ENCODE measurements at regions not wholly inside any gene's neighbourhood (a gene's known extent, or its start where the extent isn't known, plus 50 kb on each side); places are given as distances from the start of the nearest gene placed in this dataset.

DNA sequence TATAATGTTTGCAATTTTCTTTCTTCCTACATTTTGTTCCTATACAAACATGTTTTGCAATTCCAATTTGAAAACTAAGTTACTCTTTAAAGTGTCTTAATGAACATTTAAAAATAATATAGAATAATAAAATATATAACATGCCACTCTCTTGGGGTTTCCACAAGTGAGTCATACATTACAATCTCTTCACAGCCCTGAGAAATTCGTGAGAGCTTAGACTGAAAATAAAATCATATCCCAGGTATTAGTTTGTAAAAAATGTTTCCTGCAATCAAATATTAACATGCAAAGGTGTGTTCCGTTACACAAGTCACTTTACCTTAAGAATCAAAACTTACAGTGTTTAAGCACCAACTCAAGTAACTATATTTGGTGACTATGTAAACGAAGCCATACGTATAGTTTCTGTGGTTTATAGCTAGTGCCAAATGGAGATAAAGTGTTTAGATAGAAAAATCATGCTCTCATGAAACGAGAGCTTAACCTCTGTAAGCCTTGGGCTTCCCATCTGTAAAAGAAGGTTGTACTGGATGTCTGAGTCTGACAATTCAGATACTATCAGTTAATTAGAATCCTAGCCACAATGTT is 253.6 kb upstream of the ANO3 start:
- Mint-ChIP-seq H3K36me3 (ENCODE audit: low read depth) (no peaks in the 10 kb centered on the region), H3K4me3 (no peak overlapping the region), H3K27me3 (ENCODE audit: low read depth) (no peaks in the 10 kb centered on the region), H3K9me3 (ENCODE audit: insufficient read depth) (no peaks in the 10 kb centered on the region), H3K4me1 (ENCODE audit: low read depth) (no peaks in the 10 kb centered on the region), H3K27ac (no peak overlapping the region)
- CTCF ChIA-PET: no interaction called here
- DNase-seq (no peak), ATAC-seq (no peak)
- POLR2A ChIA-PET: no interaction called here

DNA sequence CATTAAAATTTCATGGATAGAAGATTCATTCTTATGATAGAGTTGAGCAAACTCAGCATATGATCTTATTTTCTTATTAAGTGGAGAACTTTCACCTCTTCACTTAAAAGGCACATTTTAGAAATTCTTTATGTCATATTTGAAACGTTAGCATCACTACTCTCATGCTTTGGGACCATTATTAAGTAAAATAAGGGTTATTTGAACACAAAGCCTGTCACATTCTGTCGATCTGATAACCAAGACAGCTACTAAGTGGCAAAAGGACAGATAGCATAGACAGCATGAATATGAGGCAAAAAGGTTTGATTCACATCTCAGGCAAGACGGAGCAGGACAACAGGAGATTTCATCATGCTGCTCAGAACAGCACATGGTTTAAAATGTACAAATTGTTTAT is 247.6 kb upstream of the ANO3 start:
- Mint-ChIP-seq H3K4me1 (ENCODE audit: low read depth) (no peaks in the 10 kb centered on the region), H3K27me3 (ENCODE audit: low read depth) (no peaks in the 10 kb centered on the region), H3K36me3 (ENCODE audit: low read depth) (no peaks in the 10 kb centered on the region), H3K9me3 (ENCODE audit: insufficient read depth) (no peaks in the 10 kb centered on the region), H3K4me3 (no peak overlapping the region), H3K27ac (no peak overlapping the region)
- ATAC-seq (no peak), DNase-seq (no peak)
- CTCF ChIA-PET: no interaction called here
- POLR2A ChIA-PET: no interaction called here

GRCh38 chr11:26086028-26086427 is 245.9 kb upstream of the ANO3 start:
- no peak for ATAC-seq
- no peaks in the 10 kb centered on the region for H3K36me3 Mint-ChIP-seq (ENCODE audit: low read depth)
- no peak overlapping the region for H3K4me3 Mint-ChIP-seq
- no peaks in the 10 kb centered on the region for H3K4me1 Mint-ChIP-seq (ENCODE audit: low read depth)
- no peak for DNase-seq
- no peaks in the 10 kb centered on the region for H3K27me3 Mint-ChIP-seq (ENCODE audit: low read depth)
- ChIA-PET POLR2A (no interaction called here), CTCF (no interaction called here)
- no peak overlapping the region for H3K27ac Mint-ChIP-seq
- H3K9me3 Mint-ChIP-seq (ENCODE audit: insufficient read depth): no peaks in the 10 kb centered on the region

- H3K36me3 Mint-ChIP-seq (ENCODE audit: low read depth): no peaks in the 10 kb centered on the region
These were observed 244.6 kb upstream of the ANO3 start for GRCh38 chr11:26087120-26087935.

DNA sequence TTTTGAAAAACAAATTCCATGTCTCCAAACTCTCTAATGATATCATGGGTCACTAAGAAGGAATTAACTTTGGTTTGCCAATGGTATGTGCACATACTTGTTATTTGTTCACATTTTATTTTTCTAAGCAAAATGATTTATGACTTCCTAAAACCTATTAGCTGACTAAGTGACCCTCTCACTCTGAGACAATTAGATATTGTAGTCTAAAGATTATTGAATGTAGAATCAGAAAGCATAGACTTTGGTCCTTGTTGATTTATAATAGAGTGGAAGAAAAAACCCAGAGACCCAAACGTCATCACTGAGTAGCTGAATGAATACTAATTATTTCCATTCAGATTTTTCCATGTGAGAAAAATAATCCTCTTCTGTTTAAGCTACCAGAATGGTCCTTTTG is 243.5 kb upstream of the ANO3 start:
- DNase-seq (no peak), ATAC-seq (no peak)
- POLR2A ChIA-PET: no interaction called here
- no peak overlapping the region for H3K4me3 Mint-ChIP-seq
- H3K9me3 Mint-ChIP-seq (ENCODE audit: insufficient read depth): peaks cover 7% of the 10 kb centered on the region
- no peaks in the 10 kb centered on the region for H3K4me1 Mint-ChIP-seq (ENCODE audit: low read depth)
- CTCF ChIA-PET: no interaction called here
- H3K27ac Mint-ChIP-seq: no peak overlapping the region
- no peaks in the 10 kb centered on the region for H3K27me3 Mint-ChIP-seq (ENCODE audit: low read depth)
- no peaks in the 10 kb centered on the region for H3K36me3 Mint-ChIP-seq (ENCODE audit: low read depth)

More at GRCh38 chr11:26087120-26087935, 244.6 kb upstream of the ANO3 start:
- no peak overlapping the region for H3K27ac Mint-ChIP-seq
- ATAC-seq (no peak), DNase-seq (no peak)
- peaks cover 7% of the 10 kb centered on the region for H3K9me3 Mint-ChIP-seq (ENCODE audit: insufficient read depth)
- no peak overlapping the region for H3K4me3 Mint-ChIP-seq
- no peaks in the 10 kb centered on the region for H3K27me3 Mint-ChIP-seq (ENCODE audit: low read depth)
- ChIA-PET CTCF (no interaction called here), POLR2A (no interaction called here)
- no peaks in the 10 kb centered on the region for H3K4me1 Mint-ChIP-seq (ENCODE audit: low read depth)

- peaks cover 7% of the 10 kb centered on the region for H3K9me3 Mint-ChIP-seq (ENCODE audit: insufficient read depth)
- no peaks in the 10 kb centered on the region for H3K36me3 Mint-ChIP-seq (ENCODE audit: low read depth)
- DNase-seq: no peak
- no peak overlapping the region for H3K27ac Mint-ChIP-seq
- ChIA-PET POLR2A (no interaction called here), CTCF (no interaction called here)
- no peak for ATAC-seq
- H3K4me1 Mint-ChIP-seq (ENCODE audit: low read depth): no peaks in the 10 kb centered on the region
- no peak overlapping the region for H3K4me3 Mint-ChIP-seq
- H3K27me3 Mint-ChIP-seq (ENCODE audit: low read depth): no peaks in the 10 kb centered on the region
These were observed 241.3 kb upstream of the ANO3 start for GRCh38 chr11:26090651-26091050.

- Mint-ChIP-seq H3K4me1 (ENCODE audit: low read depth) (no peaks in the 10 kb centered on the region), H3K27ac (no peak overlapping the region), H3K27me3 (ENCODE audit: low read depth) (no peaks in the 10 kb centered on the region), H3K36me3 (ENCODE audit: low read depth) (no peaks in the 10 kb centered on the region), H3K9me3 (ENCODE audit: insufficient read depth) (peaks cover 7% of the 10 kb centered on the region), H3K4me3 (no peak overlapping the region)
- POLR2A ChIA-PET: no interaction called here
- DNase-seq (no peak), ATAC-seq (no peak)
- CTCF ChIA-PET: no interaction called here
These were observed 238.7 kb upstream of the ANO3 start for GRCh38 chr11:26093206-26093605.

DNA sequence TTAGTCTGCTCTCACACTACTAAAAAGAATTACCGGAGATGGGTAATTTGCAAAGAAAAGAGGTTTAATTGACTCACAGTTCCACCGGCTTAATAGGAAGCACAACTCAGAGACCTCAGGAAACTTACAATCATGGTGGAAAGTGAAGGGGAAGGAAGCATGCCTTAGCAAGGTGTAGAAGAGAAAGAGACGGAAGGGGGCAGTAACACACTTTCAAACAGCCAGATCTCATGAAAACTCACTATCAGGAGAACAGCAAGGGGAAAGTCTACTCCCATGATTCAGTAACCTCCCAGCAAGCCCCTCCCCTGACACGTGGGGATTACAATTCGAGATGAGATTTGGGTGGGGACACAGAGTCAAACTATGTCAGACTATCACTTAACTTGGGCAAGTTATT is 236.6 kb upstream of the ANO3 start:
- ChIA-PET CTCF (no interaction called here), POLR2A (no interaction called here)
- Mint-ChIP-seq H3K4me3 (no peak overlapping the region), H3K4me1 (ENCODE audit: low read depth) (no peaks in the 10 kb centered on the region), H3K27ac (no peak overlapping the region), H3K9me3 (ENCODE audit: insufficient read depth) (peaks cover 7% of the 10 kb centered on the region), H3K27me3 (ENCODE audit: low read depth) (no peaks in the 10 kb centered on the region), H3K36me3 (ENCODE audit: low read depth) (no peaks in the 10 kb centered on the region)
- ATAC-seq: no peak
- DNase-seq: no peak

DNA sequence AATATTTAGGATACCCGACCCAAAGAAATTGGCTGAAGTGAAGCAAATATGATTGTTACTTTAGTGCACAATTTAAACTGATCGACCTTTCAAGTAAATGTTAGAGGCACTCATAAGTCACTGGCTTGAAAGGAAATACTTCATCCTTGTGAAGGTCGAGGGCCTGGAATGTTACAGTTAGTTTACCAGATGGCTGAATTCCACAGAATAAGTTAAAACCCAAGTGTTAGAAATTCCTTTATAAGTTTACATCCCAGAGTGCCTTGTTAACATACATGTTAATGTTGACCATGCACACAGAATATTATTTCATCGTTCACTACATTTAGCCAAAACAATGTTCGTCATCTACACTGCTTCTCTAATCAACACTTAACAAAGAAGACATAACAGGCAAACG is 235.5 kb upstream of the ANO3 start:
- POLR2A ChIA-PET: no interaction called here
- ATAC-seq (no peak), DNase-seq (no peak)
- Mint-ChIP-seq H3K4me1 (ENCODE audit: low read depth) (no peaks in the 10 kb centered on the region), H3K9me3 (ENCODE audit: insufficient read depth) (peaks cover 5% of the 10 kb centered on the region), H3K36me3 (ENCODE audit: low read depth) (no peaks in the 10 kb centered on the region), H3K27me3 (ENCODE audit: low read depth) (no peaks in the 10 kb centered on the region), H3K4me3 (no peak overlapping the region), H3K27ac (no peak overlapping the region)
- CTCF ChIA-PET: no interaction called here

DNA sequence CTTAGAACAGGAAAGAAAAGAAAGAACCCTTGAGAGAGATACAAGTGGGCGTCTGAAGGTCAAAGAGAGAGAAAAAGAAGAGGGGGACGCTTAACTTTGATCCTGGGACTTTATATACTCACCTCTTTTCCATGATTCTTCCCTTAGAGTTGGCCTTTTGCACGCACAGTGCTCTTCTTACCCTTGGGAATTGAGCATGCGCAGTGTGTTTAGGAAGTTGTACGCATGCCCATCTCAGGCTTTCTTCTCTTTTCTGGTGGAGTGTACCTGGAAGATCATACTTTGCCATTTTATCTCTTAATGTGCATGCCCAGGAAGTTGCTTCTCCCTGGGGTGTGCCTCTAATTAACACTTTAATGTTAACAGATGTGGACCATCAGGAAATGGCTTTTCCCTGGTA is 229.6 kb upstream of the ANO3 start:
- POLR2A ChIA-PET: no interaction called here
- Mint-ChIP-seq H3K27me3 (ENCODE audit: low read depth) (no peaks in the 10 kb centered on the region), H3K36me3 (ENCODE audit: low read depth) (no peaks in the 10 kb centered on the region), H3K4me3 (no peak overlapping the region), H3K9me3 (ENCODE audit: insufficient read depth) (no peaks in the 10 kb centered on the region), H3K27ac (no peak overlapping the region), H3K4me1 (ENCODE audit: low read depth) (no peaks in the 10 kb centered on the region)
- CTCF ChIA-PET: no interaction called here
- DNase-seq (no peak), ATAC-seq (no peak)

DNA sequence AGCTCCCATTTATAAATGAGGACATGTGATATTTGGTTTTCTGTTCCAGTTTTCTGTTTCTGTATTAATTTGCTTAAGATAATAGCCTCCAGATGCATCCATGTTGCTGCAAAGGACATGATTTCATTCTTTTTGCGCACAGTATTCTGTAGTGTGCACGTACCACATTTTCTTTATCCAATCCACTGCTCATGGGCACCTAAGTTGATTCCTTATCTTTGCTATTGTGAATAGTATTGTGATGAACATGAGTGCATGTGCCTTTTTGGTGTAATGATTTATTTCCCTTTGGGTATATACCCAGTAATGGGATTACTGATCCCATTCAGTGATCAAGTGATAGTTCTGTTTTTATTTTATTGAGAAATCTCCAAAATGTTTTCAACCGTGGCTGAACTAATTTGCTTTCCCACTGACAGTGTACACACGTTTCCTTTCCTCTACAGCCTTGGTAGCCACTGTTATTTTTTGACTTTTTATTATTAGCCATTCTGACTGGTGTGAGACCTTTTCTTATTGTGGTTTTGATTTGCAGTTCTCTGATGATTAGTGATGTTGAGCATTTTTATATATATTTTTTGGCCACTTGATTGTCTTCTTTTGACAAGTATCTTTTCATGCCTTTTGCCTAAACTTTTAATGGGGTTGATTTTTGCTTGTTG is 226.0 kb upstream of the ANO3 start:
- no peaks in the 10 kb centered on the region for H3K9me3 Mint-ChIP-seq (ENCODE audit: insufficient read depth)
- H3K27me3 Mint-ChIP-seq (ENCODE audit: low read depth): no peaks in the 10 kb centered on the region
- H3K27ac Mint-ChIP-seq: no peak overlapping the region
- no peaks in the 10 kb centered on the region for H3K4me1 Mint-ChIP-seq (ENCODE audit: low read depth)
- ChIA-PET CTCF (no interaction called here), POLR2A (no interaction called here)
- ATAC-seq (no peak), DNase-seq (no peak)
- H3K36me3 Mint-ChIP-seq (ENCODE audit: low read depth): no peaks in the 10 kb centered on the region
- H3K4me3 Mint-ChIP-seq: no peak overlapping the region

GRCh38 chr11:26106726-26107125 is 225.2 kb upstream of the ANO3 start:
- no peaks in the 10 kb centered on the region for H3K36me3 Mint-ChIP-seq (ENCODE audit: low read depth)
- POLR2A ChIA-PET: no interaction called here
- ATAC-seq (no peak), DNase-seq (no peak)
- H3K27me3 Mint-ChIP-seq (ENCODE audit: low read depth): no peaks in the 10 kb centered on the region
- H3K9me3 Mint-ChIP-seq (ENCODE audit: insufficient read depth): no peaks in the 10 kb centered on the region
- no peak overlapping the region for H3K27ac Mint-ChIP-seq
- H3K4me3 Mint-ChIP-seq: no peak overlapping the region
- no peaks in the 10 kb centered on the region for H3K4me1 Mint-ChIP-seq (ENCODE audit: low read depth)
- CTCF ChIA-PET: no interaction called here

Data from activated CD8-positive, alpha-beta T cell treated with anti-CD3 and anti-CD28 coated beads, Interleukin-2, amount 10 ng/mL, durations not matched to agents 7 days and 5 days (primary cell).